ENCODE measurements at regions not wholly inside any gene's neighbourhood (a gene's known extent, or its start where the extent isn't known, plus 50 kb on each side); places are given as distances from the start of the nearest gene placed in this dataset.

DNA sequence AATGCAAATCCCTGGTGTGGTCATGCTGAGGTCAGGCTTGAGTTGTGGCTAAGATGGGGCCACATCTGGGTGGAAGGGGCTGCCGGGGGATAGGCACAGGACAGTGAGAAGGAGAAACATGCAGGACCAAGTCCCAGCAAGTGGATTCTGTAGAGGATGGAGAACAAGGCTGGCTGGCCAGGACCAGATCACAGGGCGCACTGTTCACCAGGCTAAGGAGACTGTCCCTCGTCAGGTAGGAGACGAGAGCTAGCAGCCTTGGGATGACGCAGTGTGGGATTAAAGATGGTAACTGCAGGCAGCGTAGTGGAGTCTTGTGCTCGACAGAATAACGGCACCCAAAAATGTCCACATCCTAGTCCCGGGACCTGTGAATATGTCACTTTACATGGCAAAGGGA, 336.1 kb downstream of the BCL11B start:
- peaks cover 6% of the 10 kb centered on the region for H3K9me3 ChIP-seq (replicated peaks; ENCODE audit: control insufficient read depth, insufficient read depth, low read length)
- H3K79me2 ChIP-seq (ENCODE audit: control insufficient read depth, insufficient read depth, low read length) = no peaks in the 10 kb centered on the region
- DNase-seq (ENCODE audit: low read depth, low spot score) = no peak
- POLR2A ChIA-PET = no interaction called here
- no TSS peak for BruUV-seq (replicated peaks)
- dilution Hi-C loops (cut with MboI; ENCODE audit: extremely low pct_ligation_motif_present, low sequenced_read_pairs) (no loop called here), intact Hi-C loops (cut with micrococcal nuclease) (no loop called here)
- H4K20me1 ChIP-seq (replicated peaks; ENCODE audit: control insufficient read depth, extremely low read depth, insufficient read depth, low read length) = no peaks in the 10 kb centered on the region
- no peak overlapping the region for H3K4me2 ChIP-seq (ENCODE audit: insufficient read depth, low read length)
- H3K9ac ChIP-seq (replicated peaks; ENCODE audit: extremely low read depth, insufficient read depth, low read length) = no peak overlapping the region
- H3K4me1 ChIP-seq (ENCODE audit: control insufficient read depth, extremely low read depth, insufficient read depth, low read length) = no peaks in the 10 kb centered on the region
- H3K27me3 ChIP-seq (ENCODE audit: control insufficient read depth in 2 of 2, insufficient read depth in 2 of 2, low read length in 2 of 2) = no peaks in the 10 kb centered on the region
- no peak for FAIRE-seq
- TF ChIP-seq MYC (IDR thresholded peaks at IDR 0.05; ENCODE audit: low read depth, low read length) = no peak
- no peak for TF ChIP-seq EZH2 (IDR thresholded peaks at IDR 0.05; ENCODE audit: borderline replicate concordance, low read depth, low read length, severe bottlenecking)
- TF ChIP-seq, protein P1, sequence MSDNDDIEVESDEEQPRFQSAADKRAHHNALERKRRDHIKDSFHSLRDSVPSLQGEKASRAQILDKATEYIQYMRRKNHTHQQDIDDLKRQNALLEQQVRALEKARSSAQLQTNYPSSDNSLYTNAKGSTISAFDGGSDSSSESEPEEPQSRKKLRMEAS (IDR thresholded peaks at IDR 0.05; ENCODE audit: insufficient read depth, insufficient read length) = no peak
- no peak for TF ChIP-seq POLR2AphosphoS5 (IDR thresholded peaks at IDR 0.05; ENCODE audit: insufficient read depth, low read depth, low read length)
- TF ChIP-seq, protein P2, sequence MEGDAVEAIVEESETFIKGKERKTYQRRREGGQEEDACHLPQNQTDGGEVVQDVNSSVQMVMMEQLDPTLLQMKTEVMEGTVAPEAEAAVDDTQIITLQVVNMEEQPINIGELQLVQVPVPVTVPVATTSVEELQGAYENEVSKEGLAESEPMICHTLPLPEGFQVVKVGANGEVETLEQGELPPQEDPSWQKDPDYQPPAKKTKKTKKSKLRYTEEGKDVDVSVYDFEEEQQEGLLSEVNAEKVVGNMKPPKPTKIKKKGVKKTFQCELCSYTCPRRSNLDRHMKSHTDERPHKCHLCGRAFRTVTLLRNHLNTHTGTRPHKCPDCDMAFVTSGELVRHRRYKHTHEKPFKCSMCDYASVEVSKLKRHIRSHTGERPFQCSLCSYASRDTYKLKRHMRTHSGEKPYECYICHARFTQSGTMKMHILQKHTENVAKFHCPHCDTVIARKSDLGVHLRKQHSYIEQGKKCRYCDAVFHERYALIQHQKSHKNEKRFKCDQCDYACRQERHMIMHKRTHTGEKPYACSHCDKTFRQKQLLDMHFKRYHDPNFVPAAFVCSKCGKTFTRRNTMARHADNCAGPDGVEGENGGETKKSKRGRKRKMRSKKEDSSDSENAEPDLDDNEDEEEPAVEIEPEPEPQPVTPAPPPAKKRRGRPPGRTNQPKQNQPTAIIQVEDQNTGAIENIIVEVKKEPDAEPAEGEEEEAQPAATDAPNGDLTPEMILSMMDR (IDR thresholded peaks at IDR 0.05; ENCODE audit: extremely low read depth in 1 of 2, insufficient read depth in 1 of 2, low read depth in 1 of 2, low read length in 2 of 2) = no peak
- TF ChIP-seq JUN (IDR thresholded peaks at IDR 0.05; ENCODE audit: borderline replicate concordance, insufficient read depth, insufficient read length, low read depth) = no peak
- no peak for TF ChIP-seq FOS (IDR thresholded peaks at IDR 0.05; ENCODE audit: borderline replicate concordance, insufficient read depth, low read length)
- TF ChIP-seq GATA2 (IDR thresholded peaks at IDR 0.05; ENCODE audit: insufficient read depth, insufficient read length, low read depth, low read length) = no peak
- no peak for TF ChIP-seq POLR2A (IDR thresholded peaks at IDR 0.05; ENCODE audit: low read depth, low read length)
- no peak overlapping the region for H3K4me3 ChIP-seq (replicated peaks in 1 of 3; ENCODE audit: insufficient read depth in 1 of 3, low read depth in 1 of 3, low read length in 3 of 3)
- H2AFZ ChIP-seq (ENCODE audit: low read depth, low read length) = no peak overlapping the region
- no peaks in the 10 kb centered on the region for H3K36me3 ChIP-seq (ENCODE audit: control insufficient read depth in 2 of 2, extremely low read depth in 1 of 2, insufficient read depth in 2 of 2, low read length in 2 of 2)
- CTCF ChIA-PET = no interaction called here
- H3K27ac ChIP-seq (ENCODE audit: insufficient read depth, low read depth, low read length) = no peak overlapping the region
- no peaks in the 10 kb centered on the region for H3K9me1 ChIP-seq (replicated peaks; ENCODE audit: control insufficient read depth, extremely low read depth, insufficient read depth, low read length)
